HEK293T (cell line): ENCODE measurements at regions not wholly inside any gene's neighbourhood (a gene's known extent, or its start where the extent isn't known, plus 50 kb on each side); places are given as distances from the start of the nearest gene placed in this dataset.
"Not testable (repeated sequence)": the region's sequence is repeated elsewhere in the genome, so short reads cannot be mapped to it uniquely, and the experiment has no call there.

ENCODE experiments used
- CTCF ChIA-PET: fragments of 350-600 bp; formaldehyde crosslinking; extraction: SDS; loops from one replicate; lab custom pipeline; 2021; ENCODE audit warnings: antibody characterized with exemption, inconsistent platforms; lab: Yijun Ruan, JAX
- POLR2A ChIA-PET: fragments of 350-600 bp; formaldehyde crosslinking; extraction: SDS; loops from one replicate; lab custom pipeline; 2020; ENCODE audit warnings: antibody characterized with exemption, inconsistent platforms; lab: Yijun Ruan, JAX
- DNase-seq: peaks from one replicate; pipeline ENCODE4 v3.0.0; 2012; ENCODE audit warnings: mixed read lengths; ENCODE audit errors: extremely low spot score
- ARNT ChIP-seq: fragments of 450-650 bp; IDR thresholded peaks from 2 replicates; pipeline ENCODE4 v1.6.1; 2017; ENCODE audit warnings: mild to moderate bottlenecking
- BHLHE40 ChIP-seq: fragments of 450-650 bp; IDR thresholded peaks from 2 replicates; pipeline ENCODE4 v1.6.1; 2016; ENCODE audit warnings: mild to moderate bottlenecking, moderate library complexity, borderline replicate concordance
- CTBP1 ChIP-seq: fragments of 450-650 bp; IDR thresholded peaks from 2 replicates; pipeline ENCODE4 v1.6.1; 2016; ENCODE audit warnings: borderline replicate concordance
- ELF4 ChIP-seq: fragments of 450-650 bp; IDR thresholded peaks from 2 replicates; pipeline ENCODE4 v1.6.1; 2017; ENCODE audit warnings: antibody characterized with exemption
- FOXA1 ChIP-seq: fragments of 450-650 bp; IDR thresholded peaks from 2 replicates; pipeline ENCODE4 v1.6.1; 2016; ENCODE audit warnings: mild to moderate bottlenecking
- FOXK2 ChIP-seq: fragments of 450-650 bp; IDR thresholded peaks from 2 replicates; pipeline ENCODE4 v1.6.1; 2016; ENCODE audit warnings: mild to moderate bottlenecking
- FOXM1 ChIP-seq: fragments of 450-650 bp; IDR thresholded peaks from 2 replicates; pipeline ENCODE4 v1.6.1; 2017; ENCODE audit warnings: mild to moderate bottlenecking, borderline replicate concordance
- HDGF ChIP-seq: fragments of 450-650 bp; IDR thresholded peaks from 2 replicates; pipeline ENCODE4 v1.6.1; 2017; ENCODE audit warnings: antibody characterized with exemption, borderline replicate concordance
- L3MBTL2 ChIP-seq: fragments of 450-650 bp; conservative IDR thresholded peaks from 2 replicates; pipeline ENCODE4 v1.6.1; 2016; ENCODE audit warnings: mild to moderate bottlenecking
- LEF1 ChIP-seq: fragments of 450-650 bp; IDR thresholded peaks from 2 replicates; pipeline ENCODE4 v1.6.1; 2017; ENCODE audit warnings: mild to moderate bottlenecking, borderline replicate concordance
- NFRKB ChIP-seq: fragments of 450-650 bp; IDR thresholded peaks from 2 replicates; pipeline ENCODE4 v1.6.1; 2016; ENCODE audit warnings: mild to moderate bottlenecking, moderate library complexity
- SP1 ChIP-seq: fragments of 450-650 bp; IDR thresholded peaks from 2 replicates; pipeline ENCODE4 v1.6.1; 2017
- SUZ12 ChIP-seq: fragments of 450-650 bp; IDR thresholded peaks from 2 replicates; pipeline ENCODE4 v1.6.1; 2016; ENCODE audit warnings: mild to moderate bottlenecking
- TARDBP ChIP-seq: fragments of 450-650 bp; IDR thresholded peaks from 2 replicates; pipeline ENCODE4 v1.6.1; 2016
- ZNF384 ChIP-seq: fragments of 450-650 bp; IDR thresholded peaks from 2 replicates; pipeline ENCODE4 v1.6.1; 2016
- TF ChIP-seq, protein P1 (sequence below): fragments of 450-650 bp; IDR thresholded peaks from 2 replicates; pipeline ENCODE4 v1.6.1; 2016

DNA sequence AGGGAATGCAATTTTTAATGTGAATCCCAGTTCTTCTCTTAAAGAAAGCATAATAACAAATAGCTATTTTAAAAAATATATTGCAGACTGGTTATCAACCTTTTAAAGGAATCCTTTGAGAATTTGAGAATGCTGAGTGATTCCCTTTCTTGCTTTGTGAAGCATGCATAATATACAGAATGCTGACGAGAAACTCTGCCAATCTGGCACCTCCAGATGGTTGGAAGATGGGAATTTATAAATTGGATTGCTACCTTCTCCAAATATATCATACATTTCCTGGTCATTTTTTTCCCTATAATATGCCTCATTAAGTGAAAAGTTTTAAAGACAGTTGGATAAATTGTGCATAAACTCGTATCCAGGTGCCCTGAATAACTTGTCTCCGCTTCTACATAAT, 333.9 kb upstream of the ARPP21 start:
- no peak for TF ChIP-seq BHLHE40
- no peak for TF ChIP-seq L3MBTL2
- TF ChIP-seq NFRKB, result no peak
- no peak for TF ChIP-seq HDGF
- no peak for TF ChIP-seq ELF4
- TF ChIP-seq SUZ12, result no peak
- no peak for TF ChIP-seq ZNF384
- TF ChIP-seq ARNT, result no peak
- TF ChIP-seq SP1, result no peak
- no peak for TF ChIP-seq TARDBP
- ChIA-PET POLR2A (no interaction called here), CTCF (no interaction called here)
- DNase-seq, result no peak

DNA sequence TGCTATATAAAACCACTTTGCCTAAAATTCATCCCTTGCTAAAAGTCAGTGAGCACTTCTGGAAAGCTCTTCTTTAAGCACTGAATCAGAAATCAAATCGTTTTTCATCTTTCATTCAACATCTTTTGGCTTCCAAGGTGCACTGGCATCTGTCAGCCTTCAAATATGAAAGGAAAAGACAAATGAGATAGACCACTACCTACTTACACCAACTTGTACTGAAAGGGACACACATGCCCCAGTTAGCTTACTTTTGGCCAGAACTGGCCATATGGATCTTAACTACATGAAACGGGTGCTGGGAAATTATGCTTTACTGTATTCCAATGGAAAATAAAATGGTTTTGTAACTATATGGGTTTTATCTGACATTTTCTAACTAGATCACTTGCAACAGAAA, 332.0 kb upstream of the ARPP21 start:
- DNase-seq, result no peak
- TF ChIP-seq FOXM1 (no peak), LEF1 (no peak), NFRKB (no peak), L3MBTL2 (no peak), FOXA1 (no peak), ZNF384 (no peak), FOXK2 (no peak), ARNT (no peak), SUZ12 (no peak), TARDBP (no peak), SP1 (no peak), ELF4 (no peak), BHLHE40 (no peak), CTBP1 (no peak)
- TF ChIP-seq, protein P1, sequence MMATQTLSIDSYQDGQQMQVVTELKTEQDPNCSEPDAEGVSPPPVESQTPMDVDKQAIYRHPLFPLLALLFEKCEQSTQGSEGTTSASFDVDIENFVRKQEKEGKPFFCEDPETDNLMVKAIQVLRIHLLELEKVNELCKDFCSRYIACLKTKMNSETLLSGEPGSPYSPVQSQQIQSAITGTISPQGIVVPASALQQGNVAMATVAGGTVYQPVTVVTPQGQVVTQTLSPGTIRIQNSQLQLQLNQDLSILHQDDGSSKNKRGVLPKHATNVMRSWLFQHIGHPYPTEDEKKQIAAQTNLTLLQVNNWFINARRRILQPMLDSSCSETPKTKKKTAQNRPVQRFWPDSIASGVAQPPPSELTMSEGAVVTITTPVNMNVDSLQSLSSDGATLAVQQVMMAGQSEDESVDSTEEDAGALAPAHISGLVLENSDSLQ, result no peak
- POLR2A ChIA-PET, result no interaction called here
- CTCF ChIA-PET, result no interaction called here

DNA sequence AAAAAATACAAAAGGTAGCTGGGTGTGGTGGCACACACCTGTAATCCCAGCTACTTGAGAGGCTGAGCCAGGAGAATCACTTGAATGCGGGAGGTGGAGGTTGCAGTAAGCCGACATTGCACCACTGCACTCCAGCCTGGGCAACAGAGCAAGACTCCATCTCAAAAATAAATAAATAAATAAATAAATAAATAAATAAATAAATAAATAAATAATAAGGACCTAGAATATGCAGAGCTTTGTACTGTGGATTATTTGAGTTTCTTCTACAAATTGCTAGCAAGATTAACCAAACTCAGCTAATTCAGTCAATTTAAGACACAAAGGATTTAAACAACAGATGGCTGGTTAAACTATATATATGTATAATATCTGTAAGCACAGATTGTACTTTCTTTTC, 322.5 kb upstream of the ARPP21 start:
- POLR2A ChIA-PET, CTCF ChIA-PET, DNase-seq: not testable (repeated sequence)

DNA sequence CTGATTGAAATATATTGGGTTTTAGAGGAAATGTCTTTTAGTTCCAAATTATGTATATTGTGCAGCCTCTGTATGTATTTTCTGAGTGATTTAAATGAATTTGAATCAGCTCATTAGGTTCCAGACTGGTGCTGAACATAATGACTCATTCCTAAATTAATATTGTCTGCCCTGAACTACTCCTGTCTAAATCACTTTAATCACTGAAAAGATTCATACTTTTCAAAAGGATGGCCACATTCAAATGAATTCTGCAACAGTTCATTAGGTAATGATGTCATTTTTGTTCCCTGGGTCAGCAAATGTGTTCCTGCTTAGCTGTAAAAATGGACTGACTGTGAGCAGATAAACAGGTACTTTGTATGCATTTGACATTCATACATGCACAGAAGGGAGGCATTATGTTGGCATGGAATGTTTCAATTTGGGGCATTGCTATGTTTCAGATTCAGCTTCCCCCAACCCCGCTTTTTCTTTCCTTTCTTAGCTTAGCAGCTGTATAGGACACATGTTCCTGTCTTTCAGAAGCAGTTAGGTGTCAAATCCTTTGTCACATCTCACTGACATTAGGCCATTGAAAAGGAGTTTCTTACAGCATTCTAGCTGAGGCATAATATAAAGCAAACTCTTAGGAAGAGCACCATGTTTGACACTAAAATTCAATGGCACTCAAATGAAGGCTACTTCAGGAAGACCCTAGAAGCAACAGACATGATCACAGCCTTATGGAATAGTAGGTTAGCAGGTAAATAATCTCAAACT, 318.5 kb upstream of the ARPP21 start:
- ChIA-PET CTCF (no interaction called here), POLR2A (no interaction called here)
- no peak for TF ChIP-seq LEF1
- TF ChIP-seq FOXK2, result no peak
- TF ChIP-seq ELF4, result no peak
- TF ChIP-seq SUZ12, result no peak
- TF ChIP-seq L3MBTL2, result no peak
- no peak for TF ChIP-seq NFRKB
- DNase-seq, result no peak

DNA sequence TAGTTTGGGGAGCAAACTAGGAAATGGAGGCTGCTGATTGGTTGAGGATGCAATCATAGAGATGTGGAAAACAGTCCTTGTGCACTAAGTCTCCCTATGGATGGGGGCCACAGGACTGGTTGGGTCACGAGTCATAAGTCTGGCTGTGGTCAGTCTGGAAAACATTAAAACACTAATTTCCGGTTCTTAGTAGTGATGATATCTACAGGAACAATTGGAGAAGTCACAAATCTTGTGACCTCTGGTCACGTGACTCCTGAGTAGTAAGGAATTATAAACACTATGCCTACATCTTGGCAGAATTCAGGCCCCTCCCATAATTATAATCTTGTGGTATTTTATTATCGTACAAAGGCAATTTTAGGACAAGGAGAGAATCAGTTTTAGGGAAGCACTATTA, 317.3 kb upstream of the ARPP21 start:
- POLR2A ChIA-PET, result no interaction called here
- TF ChIP-seq NFRKB, result no peak
- no peak for TF ChIP-seq SUZ12
- TF ChIP-seq ELF4, result no peak
- TF ChIP-seq TARDBP, result no peak
- no peak for TF ChIP-seq BHLHE40
- no peak for TF ChIP-seq L3MBTL2
- no peak for DNase-seq
- CTCF ChIA-PET, result no interaction called here

DNA sequence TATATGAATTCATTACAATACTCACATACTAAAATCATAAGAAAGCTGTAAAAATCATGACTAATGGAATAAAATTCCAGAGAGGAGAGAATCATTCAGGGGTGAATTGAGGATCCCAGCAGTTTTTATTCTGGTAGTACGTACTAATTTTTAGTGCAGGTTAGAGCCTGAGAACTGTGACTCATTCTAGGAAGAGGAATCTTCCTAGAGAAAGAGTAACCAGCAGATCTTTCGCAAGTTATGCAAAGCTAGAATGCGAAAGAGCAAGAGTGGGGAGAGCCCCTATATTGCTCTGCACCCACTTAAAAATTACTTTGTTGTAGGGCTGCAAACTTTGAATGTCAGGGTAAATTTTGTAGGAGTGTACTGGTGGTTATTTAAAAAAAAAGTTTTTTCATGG, 303.6 kb upstream of the ARPP21 start:
- no peak for DNase-seq
- TF ChIP-seq SUZ12 (no peak), BHLHE40 (no peak), ZNF384 (no peak), FOXK2 (no peak), HDGF (no peak), CTBP1 (no peak), SP1 (no peak), FOXA1 (no peak), NFRKB (no peak), TARDBP (no peak), FOXM1 (no peak), L3MBTL2 (no peak), ELF4 (no peak), LEF1 (no peak), ARNT (no peak)
- TF ChIP-seq, protein P1, result no peak
- POLR2A ChIA-PET, result no interaction called here
- CTCF ChIA-PET, result no interaction called here

DNA sequence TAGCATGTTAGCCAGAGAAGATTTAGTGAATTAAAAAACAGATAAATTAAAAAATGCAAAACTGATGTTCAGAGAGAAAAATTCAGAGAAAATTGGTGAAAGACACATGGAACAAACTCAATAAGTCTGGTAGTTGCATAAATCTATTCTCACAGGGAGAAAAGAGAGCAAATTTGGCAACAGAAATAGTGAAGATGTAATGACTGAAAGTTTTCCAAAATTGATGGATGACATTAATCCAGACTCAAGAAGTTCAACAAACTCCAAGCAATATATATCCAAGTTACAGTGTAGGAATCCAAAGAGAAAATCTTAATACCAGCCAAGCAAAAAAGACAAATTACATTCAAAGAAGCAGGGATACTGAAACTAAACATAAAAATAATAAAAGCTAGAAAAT, 302.7 kb upstream of the ARPP21 start:
- ChIA-PET CTCF (no interaction called here), POLR2A (no interaction called here)
- TF ChIP-seq FOXA1, result no peak
- TF ChIP-seq TARDBP, result no peak
- no peak for TF ChIP-seq HDGF
- TF ChIP-seq CTBP1, result no peak
- TF ChIP-seq SUZ12, result no peak
- no peak for TF ChIP-seq ARNT
- TF ChIP-seq LEF1, result no peak
- no peak for TF ChIP-seq ELF4
- TF ChIP-seq BHLHE40, result no peak
- TF ChIP-seq, protein P1, result no peak
- no peak for TF ChIP-seq FOXK2
- TF ChIP-seq ZNF384, result no peak
- no peak for TF ChIP-seq SP1
- no peak for TF ChIP-seq L3MBTL2
- no peak for DNase-seq
